ENCODE measurements at regions not wholly inside any gene's neighbourhood (a gene's known extent, or its start where the extent isn't known, plus 50 kb on each side); places are given as distances from the start of the nearest gene placed in this dataset.

DNA sequence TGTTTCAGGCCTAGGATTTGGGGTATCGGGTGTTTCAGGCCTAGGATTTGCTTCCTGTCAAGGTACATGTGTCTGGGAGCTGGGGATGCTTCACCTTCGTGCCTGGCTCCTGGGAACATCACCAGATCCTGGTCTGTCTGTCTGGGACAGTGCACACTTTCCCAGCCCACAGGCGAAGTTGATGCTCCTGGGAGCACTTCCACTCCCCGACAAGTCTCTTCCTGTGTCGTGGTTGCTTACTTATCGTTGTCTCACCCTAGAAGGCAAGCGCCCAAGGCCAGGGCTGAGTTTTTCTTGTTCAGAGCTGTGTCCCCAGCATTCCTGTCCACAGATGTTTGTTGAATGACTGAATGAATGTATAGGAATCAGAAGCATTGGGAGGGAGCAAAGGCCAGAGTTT lies 71.5 kb downstream of the LINC01488 start:
- Histone ChIP-seq H3K27me3 (no peaks in the 10 kb centered on the region), H3K36me3 (no peaks in the 10 kb centered on the region), H3K4me3 (no peak overlapping the region), H3K4me1 (ENCODE audit: insufficient read depth) (no peaks in the 10 kb centered on the region), H3K9me3 (no peaks in the 10 kb centered on the region), H3K27ac (no peak overlapping the region)
- no peak for DNase-seq
- 88 to 92% (median 90%) methylated on average over 7 of the region's 7 CpGs for WGBS, 3 donors
- TF ChIP-seq POLR2A (IDR thresholded peaks at IDR 0.05): no peak
- TF ChIP-seq CTCF (IDR thresholded peaks at IDR 0.05): no peak
- no peak for TF ChIP-seq EP300 (IDR thresholded peaks at IDR 0.05)
- intact Hi-C loops (cut with DNase I): loop anchor here in 1 of 4 donors (10.0 kb wide), 1 partner anchor 58 kb away; no protein-coding TSS in a partner anchor

- Histone ChIP-seq H3K36me3 (no peaks in the 10 kb centered on the region), H3K4me3 (no peak overlapping the region), H3K27ac (no peak overlapping the region), H3K9me3 (no peaks in the 10 kb centered on the region), H3K4me1 (ENCODE audit: insufficient read depth) (no peaks in the 10 kb centered on the region), H3K27me3 (no peaks in the 10 kb centered on the region)
- no peak for DNase-seq
- WGBS, 3 donors: 90 to 94% (median 92%) methylated on average over 14 of the region's 14 CpGs
- intact Hi-C loops (cut with DNase I): loop anchor here in 1 of 4 donors (10.0 kb wide), 1 partner anchor 59 kb away; no protein-coding TSS in a partner anchor
- no peak for TF ChIP-seq POLR2A (IDR thresholded peaks at IDR 0.05)
- no peak for TF ChIP-seq EP300 (IDR thresholded peaks at IDR 0.05)
- TF ChIP-seq CTCF (IDR thresholded peaks at IDR 0.05): no peak
Measured at GRCh38 chr11:69553416-69554357, 72.2 kb downstream of the LINC01488 start.

GRCh38 chr11:69554849-69555248 lies 73.4 kb downstream of the LINC01488 start:
- TF ChIP-seq POLR2A (IDR thresholded peaks at IDR 0.05): no peak
- no peak for TF ChIP-seq CTCF (IDR thresholded peaks at IDR 0.05)
- TF ChIP-seq EP300 (IDR thresholded peaks at IDR 0.05): no peak
- no peak overlapping the region for H3K4me3 ChIP-seq
- no peak for DNase-seq
- H3K4me1 ChIP-seq (ENCODE audit: insufficient read depth): no peaks in the 10 kb centered on the region
- no peaks in the 10 kb centered on the region for H3K36me3 ChIP-seq
- H3K27me3 ChIP-seq: no peaks in the 10 kb centered on the region
- H3K9me3 ChIP-seq: no peaks in the 10 kb centered on the region
- WGBS, 3 donors: 58 to 77% (median 60%) methylated on average over 6 of the region's 6 CpGs
- no peak overlapping the region for H3K27ac ChIP-seq
- intact Hi-C loops (cut with DNase I): loop anchor here in 1 of 4 donors (10.0 kb wide), 1 partner anchor 60 kb away; no protein-coding TSS in a partner anchor

DNA sequence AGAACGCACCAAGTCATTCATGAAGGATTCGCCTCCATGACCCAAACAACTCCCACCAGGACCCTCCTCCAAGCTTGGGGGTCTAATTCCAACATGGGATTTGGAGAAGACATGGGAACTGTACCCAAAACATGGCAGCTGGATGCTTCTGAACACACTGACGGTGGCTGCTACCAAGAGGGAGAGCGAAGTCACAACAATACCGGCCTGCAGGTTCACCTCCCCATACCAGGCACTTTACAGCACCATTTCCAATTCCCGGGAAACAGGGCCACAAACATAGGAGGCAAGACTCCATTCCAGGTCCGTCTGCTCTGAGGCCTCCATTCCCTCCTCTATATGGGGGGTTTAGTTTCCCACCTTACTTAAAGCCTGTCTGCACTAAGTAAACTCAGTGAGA lies 75.8 kb downstream of the LINC01488 start:
- H3K4me3 ChIP-seq: no peak overlapping the region
- whole genome bisulfite sequencing, 3 donors: 87 to 92% (median 91%) methylated on average over 7 of the region's 7 CpGs
- no peak overlapping the region for H3K27ac ChIP-seq
- intact Hi-C loops (cut with DNase I): loop anchor here in 1 of 4 donors (10.0 kb wide), 1 partner anchor 62 kb away; no protein-coding TSS in a partner anchor
- TF ChIP-seq CTCF (IDR thresholded peaks at IDR 0.05): no peak
- H3K27me3 ChIP-seq: no peaks in the 10 kb centered on the region
- no peaks in the 10 kb centered on the region for H3K36me3 ChIP-seq
- H3K4me1 ChIP-seq (ENCODE audit: insufficient read depth): no peaks in the 10 kb centered on the region
- DNase-seq: no peak
- no peaks in the 10 kb centered on the region for H3K9me3 ChIP-seq
